ENCODE measurements at regions not wholly inside any gene's neighbourhood (a gene's known extent, or its start where the extent isn't known, plus 50 kb on each side); places are given as distances from the start of the nearest gene placed in this dataset.

GRCh38 chr12:46936042-46936441 lies 110.2 kb upstream of the SLC38A4 start:
- H3K4me3 ChIP-seq (ENCODE audit: low read length): no peak overlapping the region
- Mint-ChIP-seq H3K4me3 (no peak overlapping the region), H3K9me3 (no peaks in the 10 kb centered on the region), H3K27me3 (peaks cover 11% of the 10 kb centered on the region), H3K36me3 (ENCODE audit: low read depth) (no peaks in the 10 kb centered on the region), H3K27ac (no peak overlapping the region), H3K4me1 (ENCODE audit: low read depth) (no peaks in the 10 kb centered on the region)
- no peaks in the 10 kb centered on the region for H3K9me3 ChIP-seq (ENCODE audit: control insufficient read depth in 1 of 2, insufficient read depth in 1 of 2, low read length in 2 of 2)
- H3K27me3 ChIP-seq (ENCODE audit: control insufficient read depth in 1 of 2, insufficient read depth in 2 of 2, low read length in 2 of 2): no peaks in the 10 kb centered on the region
- H3K27ac ChIP-seq (ENCODE audit: low read depth in 1 of 2, low read length in 2 of 2): no peak overlapping the region
- CTCF ChIA-PET: interaction anchor here (1.4 kb wide), 1 partner anchor 11 kb away, joined by 4 read pairs; no protein-coding TSS in a partner anchor
- ATAC-seq (ENCODE audit: poor library complexity) (no peak), DNase-seq (no peak)
- POLR2A ChIA-PET: no interaction called here
- H3K4me1 ChIP-seq (ENCODE audit: insufficient read depth, low read length): no peaks in the 10 kb centered on the region
- intact Hi-C loops (cut with DNase I, micrococcal nuclease): loop anchor here in 1 of 2 experiments (10.0 kb wide), 1 partner anchor 811 kb away; no protein-coding TSS in a partner anchor
- TF ChIP-seq CTCF (IDR thresholded peaks at IDR 0.05): no peak
- no peaks in the 10 kb centered on the region for H3K36me3 ChIP-seq (ENCODE audit: insufficient read depth, low read length)

GRCh38 chr12:46938071-46938678 lies 112.4 kb upstream of the SLC38A4 start:
- no peaks in the 10 kb centered on the region for H3K36me3 ChIP-seq (ENCODE audit: insufficient read depth, low read length)
- ChIA-PET CTCF (no interaction called here), POLR2A (no interaction called here)
- H3K27me3 ChIP-seq (ENCODE audit: control insufficient read depth in 1 of 2, insufficient read depth in 2 of 2, low read length in 2 of 2): no peaks in the 10 kb centered on the region
- Mint-ChIP-seq H3K4me3 (no peak overlapping the region), H3K9me3 (no peaks in the 10 kb centered on the region), H3K27ac (no peak overlapping the region), H3K27me3 (peaks cover 4% of the 10 kb centered on the region), H3K36me3 (ENCODE audit: low read depth) (no peaks in the 10 kb centered on the region), H3K4me1 (ENCODE audit: low read depth) (no peaks in the 10 kb centered on the region)
- no peaks in the 10 kb centered on the region for H3K9me3 ChIP-seq (ENCODE audit: control insufficient read depth in 1 of 2, insufficient read depth in 1 of 2, low read length in 2 of 2)
- no peak overlapping the region for H3K4me3 ChIP-seq (ENCODE audit: low read length)
- intact Hi-C loops (cut with DNase I, micrococcal nuclease): loop anchor here in 1 of 2 experiments (10.0 kb wide), 1 partner anchor 813 kb away; no protein-coding TSS in a partner anchor
- TF ChIP-seq CTCF (IDR thresholded peaks at IDR 0.05): no peak
- no peak for DNase-seq
- no peak overlapping the region for H3K27ac ChIP-seq (ENCODE audit: low read depth in 1 of 2, low read length in 2 of 2)
- ATAC-seq (ENCODE audit: poor library complexity): no peak
- H3K4me1 ChIP-seq (ENCODE audit: insufficient read depth, low read length): no peaks in the 10 kb centered on the region

- Histone ChIP-seq H3K27me3 (ENCODE audit: control insufficient read depth in 1 of 2, insufficient read depth in 2 of 2, low read length in 2 of 2) (no peaks in the 10 kb centered on the region), H3K27ac (ENCODE audit: low read depth in 1 of 2, low read length in 2 of 2) (no peak overlapping the region), H3K36me3 (ENCODE audit: insufficient read depth, low read length) (no peaks in the 10 kb centered on the region), H3K4me3 (ENCODE audit: low read length) (no peak overlapping the region), H3K4me1 (ENCODE audit: insufficient read depth, low read length) (no peaks in the 10 kb centered on the region), H3K9me3 (ENCODE audit: control insufficient read depth in 1 of 2, insufficient read depth in 1 of 2, low read length in 2 of 2) (no peaks in the 10 kb centered on the region)
- Mint-ChIP-seq H3K27me3 (no peaks in the 10 kb centered on the region), H3K9me3 (no peaks in the 10 kb centered on the region), H3K4me3 (no peak overlapping the region), H3K27ac (no peak overlapping the region), H3K36me3 (ENCODE audit: low read depth) (no peaks in the 10 kb centered on the region), H3K4me1 (ENCODE audit: low read depth) (no peaks in the 10 kb centered on the region)
- DNase-seq (no peak), ATAC-seq (ENCODE audit: poor library complexity) (no peak)
- no peak for TF ChIP-seq CTCF (IDR thresholded peaks at IDR 0.05)
- CTCF ChIA-PET: no interaction called here
- intact Hi-C loops (cut with DNase I, micrococcal nuclease): no loop called here
- POLR2A ChIA-PET: interaction anchor here (0.6 kb wide), 1 partner anchor 653 kb away, joined by 3 read pairs; no protein-coding TSS in a partner anchor
These were observed 116.2 kb upstream of the SLC38A4 start for GRCh38 chr12:46941981-46942380.

All from CD4-positive, alpha-beta T cell (primary cell).